Right hindlimb (tissue), 1 donor: ENCODE measurements at regions not wholly inside any gene's neighbourhood (a gene's known extent, or its start where the extent isn't known, plus 50 kb on each side); places are given as distances from the start of the nearest gene placed in this dataset.
"Not testable (repeated sequence)": the region's sequence is repeated elsewhere in the genome, so short reads cannot be mapped to it uniquely, and the experiment has no call there.

ENCODE experiments used
- DNase-seq: peaks from one replicate; pipeline ENCODE4 v3.0.0-alpha.2; 2018

DNA sequence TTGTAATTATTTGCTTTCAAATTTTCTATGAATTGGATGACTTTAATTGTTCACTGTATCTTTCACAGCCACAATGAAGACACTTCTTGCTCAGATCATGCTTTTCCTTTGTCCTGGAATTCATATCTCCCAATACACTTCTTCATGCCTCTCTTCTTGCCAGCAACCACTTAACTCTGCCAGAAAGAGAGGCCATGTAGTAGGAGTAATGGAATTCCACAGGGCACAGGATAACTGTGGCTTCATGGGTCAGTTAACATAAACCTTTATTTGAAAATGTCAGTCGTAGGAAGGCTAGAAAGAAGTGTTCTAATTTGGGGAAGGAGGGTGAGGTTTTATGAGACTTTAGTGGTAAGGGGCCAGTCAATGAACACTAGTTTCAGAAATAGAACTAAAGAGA lies 190.3 kb downstream of the TMEM167A start:
- DNase-seq = no peak

DNA sequence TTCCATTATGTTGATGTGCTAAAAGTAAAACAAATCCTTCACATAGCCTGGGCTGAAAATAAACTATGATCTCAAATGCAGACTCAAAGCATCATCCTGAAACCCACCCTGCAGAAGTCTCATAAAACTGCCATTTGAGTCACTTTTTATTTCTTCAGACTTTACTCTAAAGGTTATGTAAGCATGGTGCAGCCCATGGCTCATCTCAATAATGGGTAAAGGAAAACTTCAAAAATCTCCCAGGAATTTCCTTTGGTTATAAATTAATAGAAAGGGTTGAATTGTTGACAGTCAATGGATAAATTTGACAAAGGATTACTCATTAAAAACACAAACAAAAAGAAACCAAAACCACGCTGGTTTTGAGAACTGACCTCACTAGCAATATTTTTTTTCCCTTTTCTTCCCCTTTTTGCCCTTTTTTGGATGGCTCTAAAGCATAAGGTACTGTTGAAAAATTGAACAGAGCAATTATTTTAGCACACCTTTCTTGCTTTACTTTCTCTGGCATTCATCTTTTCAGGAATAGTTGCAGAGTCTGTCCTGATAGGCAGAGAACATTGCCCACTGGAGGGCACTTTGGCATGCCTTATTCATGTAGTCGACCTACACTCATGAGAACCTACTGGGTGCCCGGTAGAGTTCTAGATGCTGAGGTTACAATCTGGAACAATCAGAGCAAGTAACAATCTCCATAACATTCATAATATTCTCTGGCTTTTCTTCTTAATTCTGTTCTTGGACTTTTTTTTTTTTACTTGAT lies 191.4 kb downstream of the TMEM167A start:
- no peak for DNase-seq

GRCh38 chr5:82884821-82885471 lies 192.2 kb downstream of the TMEM167A start:
- no peak for DNase-seq

DNA sequence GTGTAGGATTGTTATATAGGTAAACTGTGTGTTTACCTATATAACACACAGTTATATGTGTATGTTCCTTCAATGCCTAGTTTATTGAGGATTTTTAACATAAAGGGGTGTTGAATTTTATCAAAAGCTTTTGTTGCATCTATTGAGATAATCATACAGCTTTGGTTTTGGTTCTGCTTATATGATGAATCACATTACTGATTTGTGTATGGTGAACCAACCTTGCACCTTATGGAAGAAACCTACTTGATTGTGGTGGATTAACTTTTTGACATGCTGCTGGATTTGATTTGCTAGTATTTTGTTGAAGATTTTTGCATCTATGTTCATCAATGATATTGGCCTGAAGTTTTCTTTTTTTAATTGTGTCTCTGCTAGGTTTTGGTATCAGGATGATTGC lies 194.9 kb downstream of the TMEM167A start:
- DNase-seq = no peak

DNA sequence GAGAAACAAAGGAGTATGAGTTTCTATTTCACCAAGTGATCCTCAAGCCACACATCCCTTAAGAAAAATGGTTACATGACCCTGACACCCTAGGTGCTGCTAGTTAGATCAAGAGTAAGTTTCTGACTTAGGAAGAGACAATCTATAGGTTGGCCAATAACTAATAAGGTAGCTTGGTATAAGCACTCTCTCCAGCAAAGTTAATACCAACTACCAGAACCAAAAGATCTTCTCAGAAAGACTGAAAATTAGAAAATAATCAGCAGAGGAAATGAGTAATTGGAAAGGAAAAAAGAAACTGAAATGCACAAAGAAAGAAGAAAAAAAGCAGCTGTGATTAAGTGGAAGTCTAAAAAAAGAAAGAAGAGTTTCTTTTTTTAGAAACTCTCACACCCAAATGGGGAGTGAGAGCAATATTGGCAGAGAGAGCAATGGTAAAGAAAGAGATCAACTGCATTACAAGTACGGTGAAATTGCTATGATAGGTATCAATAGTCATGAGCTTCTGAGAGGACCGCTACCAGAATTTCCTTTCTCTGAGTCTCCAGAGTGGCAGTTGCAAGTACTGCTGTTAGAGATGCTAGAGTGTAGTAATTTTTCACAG lies 195.5 kb downstream of the TMEM167A start:
- no peak for DNase-seq

- no peak for DNase-seq
These were observed 198.1 kb downstream of the TMEM167A start for GRCh38 chr5:82879089-82879488.

GRCh38 chr5:82873452-82873851 lies 203.7 kb downstream of the TMEM167A start:
- no peak for DNase-seq

GRCh38 chr5:82872321-82873288 lies 204.6 kb downstream of the TMEM167A start:
- DNase-seq = not testable (repeated sequence)

- no peak for DNase-seq
These were observed 211.6 kb downstream of the TMEM167A start for GRCh38 chr5:82865625-82866024.

DNA sequence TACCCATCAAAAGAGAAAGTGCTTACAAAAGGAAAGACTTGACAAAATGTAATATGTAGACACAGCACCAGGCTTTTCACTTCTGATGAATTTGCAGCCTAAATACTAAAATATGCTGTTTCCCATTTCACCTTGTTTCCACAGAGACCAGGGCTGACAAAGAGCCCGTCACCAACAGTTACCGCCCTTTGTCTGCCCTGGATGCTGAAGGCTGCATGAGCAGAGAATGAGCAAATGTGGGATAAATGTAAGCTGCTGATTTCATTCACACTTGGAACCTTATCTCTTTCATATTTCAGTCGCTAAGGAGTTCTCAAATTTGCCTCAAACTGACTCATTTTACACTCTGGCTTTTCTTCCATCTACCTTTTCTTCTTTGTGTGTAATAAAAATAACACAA lies 213.9 kb downstream of the TMEM167A start:
- no peak for DNase-seq

DNA sequence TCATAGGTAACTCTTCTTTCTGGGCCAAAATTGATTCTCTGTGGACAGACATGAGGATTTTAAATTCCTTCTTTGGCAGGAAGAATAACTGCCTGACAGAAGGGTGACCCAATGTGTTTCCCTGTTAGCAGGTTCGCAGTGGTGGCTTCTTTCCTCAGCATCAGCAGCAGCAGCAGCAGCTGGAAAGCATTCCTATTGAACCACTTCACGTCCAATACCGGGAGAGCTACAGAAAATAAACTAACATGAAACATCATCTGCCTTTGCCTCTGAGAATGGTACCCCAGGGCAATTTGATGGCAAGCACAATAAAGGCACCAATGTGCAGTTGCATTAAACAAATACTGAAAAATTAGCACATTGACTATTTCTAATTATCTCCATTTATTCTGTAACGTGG lies 214.5 kb downstream of the TMEM167A start:
- no peak for DNase-seq

DNA sequence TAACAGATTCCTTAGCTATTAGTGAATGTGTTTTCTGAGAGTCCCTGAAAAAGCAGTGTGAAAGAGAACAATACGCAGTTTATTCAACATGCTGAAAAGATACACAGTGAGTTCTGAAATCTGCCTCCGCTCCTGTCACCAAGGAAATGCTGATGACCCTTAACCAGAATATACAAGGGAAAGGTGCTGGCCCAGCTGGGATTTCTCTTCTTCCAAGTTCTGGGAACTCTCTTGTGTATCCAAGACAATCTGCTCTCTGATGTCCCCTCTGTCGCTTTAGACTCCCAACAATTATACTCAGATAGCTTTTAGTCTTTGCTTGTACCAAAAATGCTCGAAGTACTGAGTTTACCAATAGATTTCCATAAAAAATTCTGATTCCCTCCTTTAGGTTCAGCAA lies 214.9 kb downstream of the TMEM167A start:
- no peak for DNase-seq

GRCh38 chr5:82861701-82862100 lies 215.5 kb downstream of the TMEM167A start:
- DNase-seq = no peak

- peak; percentile 52 for DNase-seq
These were observed 217.6 kb downstream of the TMEM167A start for GRCh38 chr5:82859451-82860140.

DNA sequence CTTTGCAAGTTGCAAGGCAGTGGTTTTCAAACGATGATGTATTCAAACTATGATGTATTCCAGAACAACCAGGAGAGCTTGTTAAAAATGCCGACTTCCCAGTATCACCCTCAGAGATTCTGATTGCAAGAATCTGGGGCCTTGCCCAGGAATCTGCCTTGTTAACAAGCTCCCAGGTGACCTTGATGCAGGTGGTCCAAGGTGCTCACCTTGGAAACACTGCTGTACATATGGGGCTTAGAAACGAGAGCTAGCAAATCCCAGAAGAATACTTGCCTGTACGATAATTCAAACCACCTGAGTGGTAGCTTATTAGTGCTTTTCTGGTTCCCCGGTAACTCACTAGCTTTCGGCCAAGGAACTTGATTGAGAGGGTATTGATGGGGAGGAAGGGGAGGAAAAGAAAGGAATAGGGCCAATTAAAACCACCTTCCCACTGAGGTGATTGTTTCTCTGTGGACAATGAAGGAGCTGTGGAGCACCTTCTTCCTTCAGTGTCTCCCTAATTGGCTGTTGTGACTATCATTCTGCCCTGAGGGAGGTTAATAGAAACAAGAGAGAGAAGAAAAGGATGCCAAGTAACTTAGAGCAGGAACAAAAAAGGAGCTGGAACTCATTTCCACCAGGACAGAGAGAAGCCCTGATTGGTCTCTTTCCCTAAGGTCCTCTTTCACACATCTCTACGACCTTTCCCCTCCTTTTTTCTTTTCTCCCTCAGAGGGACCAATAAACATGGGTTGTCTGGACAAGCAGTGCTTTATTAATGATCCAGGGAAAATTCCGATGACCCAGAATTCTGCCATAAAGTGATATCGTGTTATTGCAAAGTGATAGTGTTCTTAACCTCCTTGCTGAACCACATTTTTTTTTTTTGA lies 218.8 kb downstream of the TMEM167A start:
- peak; percentile 57 for DNase-seq

- DNase-seq = peak; percentile 55
These were observed 221.2 kb downstream of the TMEM167A start for GRCh38 chr5:82855893-82856550.

GRCh38 chr5:82854956-82855355 lies 222.2 kb downstream of the TMEM167A start:
- no peak for DNase-seq

DNA sequence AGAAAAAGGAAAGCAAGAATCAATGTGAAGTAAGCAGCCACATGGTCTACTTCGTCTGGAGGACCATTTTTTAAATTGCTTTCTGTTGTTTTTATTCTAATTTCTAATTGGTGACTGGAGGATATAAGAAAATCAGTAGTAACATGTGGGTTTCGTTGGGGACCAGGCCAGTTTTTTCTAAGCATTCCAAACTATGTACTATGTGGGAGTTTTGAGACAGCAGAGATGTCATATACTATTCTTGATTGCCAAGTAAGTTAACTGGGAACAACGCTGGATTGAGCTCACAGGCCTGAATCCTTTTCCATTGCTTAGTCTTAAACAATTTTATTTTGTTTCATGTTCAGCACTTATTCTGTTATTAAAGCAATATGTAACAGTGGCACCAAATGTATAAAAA lies 225.7 kb downstream of the TMEM167A start:
- no peak for DNase-seq

DNA sequence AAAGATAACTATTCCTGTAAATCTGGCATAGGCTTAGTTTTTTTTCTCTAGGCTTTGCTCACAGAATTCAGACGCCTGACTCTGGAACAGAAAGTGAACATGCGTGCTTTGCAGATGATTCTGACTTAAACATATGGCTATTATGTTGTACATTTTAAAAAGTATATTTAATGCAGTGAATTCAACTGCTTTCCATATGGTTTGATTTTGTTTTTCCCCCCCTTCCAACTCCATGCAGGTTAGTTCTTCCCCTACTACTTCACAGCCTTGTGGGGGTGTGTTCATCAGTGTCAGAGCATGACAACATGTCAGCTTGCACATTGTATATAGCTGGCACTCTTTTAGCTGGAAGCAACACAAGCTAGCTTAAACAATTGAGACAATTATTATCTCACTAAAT lies 226.8 kb downstream of the TMEM167A start:
- no peak for DNase-seq

- DNase-seq = no peak
These were observed 227.3 kb downstream of the TMEM167A start for GRCh38 chr5:82849885-82850284.

DNA sequence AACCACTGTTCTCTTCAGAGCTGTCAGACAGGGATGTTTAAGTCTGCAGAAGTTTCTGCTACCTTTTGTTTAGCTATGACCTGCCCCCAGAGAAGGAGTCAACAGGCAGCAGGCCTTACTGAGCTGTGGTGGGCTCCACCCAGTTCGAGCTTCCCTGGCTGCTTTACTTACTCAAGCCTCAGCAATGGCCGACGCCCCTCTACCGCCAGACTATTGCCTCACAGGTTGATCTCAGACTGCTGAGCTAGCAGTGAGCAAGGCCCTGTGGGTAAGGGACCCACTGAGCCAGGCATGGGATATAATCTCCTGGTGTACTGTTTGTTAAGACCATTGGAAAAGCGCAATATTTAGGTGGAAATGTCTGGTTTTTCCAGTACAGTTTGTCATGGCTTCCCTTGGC lies 229.6 kb downstream of the TMEM167A start:
- DNase-seq = no peak
